Neural progenitor cell (in vitro differentiated cells): ENCODE measurements at regions not wholly inside any gene's neighbourhood (a gene's known extent, or its start where the extent isn't known, plus 50 kb on each side); places are given as distances from the start of the nearest gene placed in this dataset.

Source experiments
- DNase-seq: peaks from one replicate; pipeline ENCODE4 v3.0.0-alpha.2; 2016; ENCODE audit warnings: low spot score
- H2AFZ ChIP-seq: fragments of 200-600 bp; sonication (generic); replicated peaks from 2 replicates; pipeline ENCODE4 v1.6.1; 2016; ENCODE audit warnings: antibody characterized with exemption
- H3F3A ChIP-seq: fragments of 200-600 bp; sonication (generic); 2 replicates; pipeline ENCODE4 v1.6.1; 2016; ENCODE audit warnings: antibody characterized with exemption, low read depth
- H3K27ac ChIP-seq: fragments of 200-600 bp; sonication (generic); 2 replicates; pipeline ENCODE4 v1.5.1; 2016; ENCODE audit warnings: mild to moderate bottlenecking
- H3K27me3 ChIP-seq: fragments of 200-600 bp; sonication (generic); 2 replicates; pipeline ENCODE4 v1.6.1; 2016; ENCODE audit warnings: mild to moderate bottlenecking, moderate library complexity
- H3K36me3 ChIP-seq: fragments of 200-600 bp; sonication (generic); 2 replicates; pipeline ENCODE4 v1.5.1; 2016
- H3K4me1 ChIP-seq: fragments of 200-600 bp; sonication (generic); 2 replicates; pipeline ENCODE4 v1.6.1; 2016; ENCODE audit warnings: mixed run types
- H3K4me2 ChIP-seq: fragments of 200-600 bp; sonication (generic); 2 replicates; pipeline ENCODE4 v1.6.1; 2016
- H3K4me3 ChIP-seq: fragments of 200-600 bp; sonication (generic); 2 replicates; pipeline ENCODE4 v1.5.1; 2016
- H3K79me2 ChIP-seq: fragments of 200-600 bp; sonication (generic); 2 replicates; pipeline ENCODE4 v1.6.1; 2016; ENCODE audit warnings: low read depth
- H3K9ac ChIP-seq: fragments of 200-600 bp; sonication (generic); 2 replicates; pipeline ENCODE4 v1.6.1; 2016
- H3K9me3 ChIP-seq: fragments of 200-600 bp; sonication (generic); 2 replicates; pipeline ENCODE4 v1.5.1; 2016; ENCODE audit warnings: low read depth
- H4K20me1 ChIP-seq: fragments of 200-600 bp; sonication (generic); 2 replicates; pipeline ENCODE4 v1.6.1; 2016; ENCODE audit warnings: low read depth
- H3K27ac Mint-ChIP-seq: 3 replicates; pipeline ENCODE4 v1.8.0; 2021; ENCODE audit warnings: mixed read lengths
- H3K27me3 Mint-ChIP-seq: 2 replicates; pipeline ENCODE4 v1.8.0; 2022; ENCODE audit warnings: low read depth, mild to moderate bottlenecking, inconsistent platforms, moderate library complexity, mixed read lengths; ENCODE audit not compliant: insufficient read depth
- H3K36me3 Mint-ChIP-seq: 3 replicates; pipeline ENCODE4 v1.8.0; 2021; ENCODE audit warnings: mixed read lengths
- H3K4me1 Mint-ChIP-seq: 3 replicates; pipeline ENCODE4 v1.8.0; 2021; ENCODE audit warnings: mixed read lengths
- H3K4me3 Mint-ChIP-seq: 3 replicates; pipeline ENCODE4 v1.8.0; 2021; ENCODE audit warnings: mild to moderate bottlenecking, moderate library complexity, mixed read lengths
- H3K9me3 Mint-ChIP-seq: 3 replicates; pipeline ENCODE4 v1.8.0; 2020; ENCODE audit warnings: mixed read lengths
- EZH2 ChIP-seq: fragments of 200-600 bp; sonication (generic); IDR thresholded peaks from 2 replicates; pipeline ENCODE4 v1.6.1; 2017; ENCODE audit warnings: antibody characterized with exemption, mild to moderate bottlenecking, moderate library complexity
- EZH2phosphoT487 ChIP-seq: fragments of 200-600 bp; sonication (generic); IDR thresholded peaks from 2 replicates; pipeline ENCODE4 v1.6.1; 2017; ENCODE audit warnings: antibody characterized with exemption
- TF ChIP-seq, protein P1 (sequence below): fragments of 200-600 bp; sonication (generic); IDR thresholded peaks from 2 replicates; pipeline ENCODE4 v1.5.1; 2017; ENCODE audit warnings: antibody characterized with exemption, mild to moderate bottlenecking

DNA sequence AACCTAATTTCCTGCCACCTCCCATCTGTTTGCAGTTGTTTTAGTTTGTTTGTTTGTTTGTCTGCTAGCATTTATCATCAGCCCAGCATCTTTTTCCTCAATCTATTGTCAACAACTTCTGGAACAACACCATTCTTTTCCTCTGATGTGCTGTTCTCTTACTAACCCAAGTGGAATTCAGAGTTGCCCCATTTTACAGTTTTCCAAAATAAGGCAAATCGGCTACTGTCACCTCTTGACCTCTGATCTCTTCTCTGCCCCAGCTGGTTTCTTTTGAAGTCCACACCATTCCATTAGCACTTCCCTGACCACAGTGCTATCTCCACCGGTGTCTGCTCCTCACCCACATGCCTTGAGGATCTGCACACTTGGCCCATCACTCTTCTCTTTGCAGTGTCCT, 102.4 kb downstream of the EFNB2 start:
- Histone ChIP-seq H2AFZ (no peak overlapping the region), H3K4me2 (no peak overlapping the region), H3K4me1 (no peaks in the 10 kb centered on the region), H3K27ac (no peak overlapping the region), H3K9me3 (no peaks in the 10 kb centered on the region), H3F3A (no peaks in the 10 kb centered on the region), H3K9ac (no peak overlapping the region), H3K36me3 (no peaks in the 10 kb centered on the region), H3K79me2 (no peaks in the 10 kb centered on the region), H3K27me3 (no peaks in the 10 kb centered on the region), H3K4me3 (no peak overlapping the region), H4K20me1 (no peaks in the 10 kb centered on the region)
- no peaks in the 10 kb centered on the region for H3K4me1 Mint-ChIP-seq
- peaks cover 3% of the 10 kb centered on the region for H3K36me3 Mint-ChIP-seq
- H3K4me3 Mint-ChIP-seq = no peak overlapping the region
- peaks cover 17% of the 10 kb centered on the region for H3K9me3 Mint-ChIP-seq
- no peak for TF ChIP-seq EZH2
- TF ChIP-seq, protein P1, sequence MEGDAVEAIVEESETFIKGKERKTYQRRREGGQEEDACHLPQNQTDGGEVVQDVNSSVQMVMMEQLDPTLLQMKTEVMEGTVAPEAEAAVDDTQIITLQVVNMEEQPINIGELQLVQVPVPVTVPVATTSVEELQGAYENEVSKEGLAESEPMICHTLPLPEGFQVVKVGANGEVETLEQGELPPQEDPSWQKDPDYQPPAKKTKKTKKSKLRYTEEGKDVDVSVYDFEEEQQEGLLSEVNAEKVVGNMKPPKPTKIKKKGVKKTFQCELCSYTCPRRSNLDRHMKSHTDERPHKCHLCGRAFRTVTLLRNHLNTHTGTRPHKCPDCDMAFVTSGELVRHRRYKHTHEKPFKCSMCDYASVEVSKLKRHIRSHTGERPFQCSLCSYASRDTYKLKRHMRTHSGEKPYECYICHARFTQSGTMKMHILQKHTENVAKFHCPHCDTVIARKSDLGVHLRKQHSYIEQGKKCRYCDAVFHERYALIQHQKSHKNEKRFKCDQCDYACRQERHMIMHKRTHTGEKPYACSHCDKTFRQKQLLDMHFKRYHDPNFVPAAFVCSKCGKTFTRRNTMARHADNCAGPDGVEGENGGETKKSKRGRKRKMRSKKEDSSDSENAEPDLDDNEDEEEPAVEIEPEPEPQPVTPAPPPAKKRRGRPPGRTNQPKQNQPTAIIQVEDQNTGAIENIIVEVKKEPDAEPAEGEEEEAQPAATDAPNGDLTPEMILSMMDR = no peak
- TF ChIP-seq EZH2phosphoT487 = no peak
- DNase-seq = no peak
- H3K27ac Mint-ChIP-seq = peak overlapping the region; percentile 64
- peaks cover 2% of the 10 kb centered on the region for H3K27me3 Mint-ChIP-seq

DNA sequence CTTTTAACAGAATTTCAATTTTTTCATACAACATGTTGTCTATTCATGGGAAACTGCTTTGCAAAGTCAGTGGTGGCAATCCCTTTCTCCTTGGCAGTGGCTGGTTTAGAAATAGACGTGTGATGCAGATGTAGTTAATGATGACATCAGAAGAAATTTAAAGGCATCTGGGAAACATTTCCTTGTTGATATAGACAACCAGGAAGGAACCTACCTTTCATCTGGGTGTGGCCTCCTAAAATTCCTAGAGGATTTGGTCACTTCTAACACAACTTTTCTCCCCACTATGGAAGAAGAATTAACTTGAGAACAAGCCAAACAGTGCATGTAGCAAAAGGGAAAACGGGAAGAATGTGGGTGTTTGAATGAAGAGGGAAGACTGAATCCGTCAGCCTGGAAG, 102.8 kb downstream of the EFNB2 start:
- Histone ChIP-seq H2AFZ (no peak overlapping the region), H3K79me2 (no peaks in the 10 kb centered on the region), H3K4me3 (no peak overlapping the region), H3K27ac (no peak overlapping the region), H3F3A (no peaks in the 10 kb centered on the region), H4K20me1 (no peaks in the 10 kb centered on the region), H3K27me3 (no peaks in the 10 kb centered on the region), H3K4me1 (no peaks in the 10 kb centered on the region), H3K9ac (no peak overlapping the region), H3K4me2 (no peak overlapping the region), H3K36me3 (no peaks in the 10 kb centered on the region), H3K9me3 (no peaks in the 10 kb centered on the region)
- Mint-ChIP-seq H3K4me1 (no peaks in the 10 kb centered on the region), H3K27ac (no peak overlapping the region), H3K36me3 (peaks cover 3% of the 10 kb centered on the region), H3K4me3 (no peak overlapping the region), H3K27me3 (peaks cover 2% of the 10 kb centered on the region), H3K9me3 (peaks cover 15% of the 10 kb centered on the region)
- TF ChIP-seq EZH2 (no peak), EZH2phosphoT487 (no peak)
- TF ChIP-seq, protein P1 = no peak
- no peak for DNase-seq

DNA sequence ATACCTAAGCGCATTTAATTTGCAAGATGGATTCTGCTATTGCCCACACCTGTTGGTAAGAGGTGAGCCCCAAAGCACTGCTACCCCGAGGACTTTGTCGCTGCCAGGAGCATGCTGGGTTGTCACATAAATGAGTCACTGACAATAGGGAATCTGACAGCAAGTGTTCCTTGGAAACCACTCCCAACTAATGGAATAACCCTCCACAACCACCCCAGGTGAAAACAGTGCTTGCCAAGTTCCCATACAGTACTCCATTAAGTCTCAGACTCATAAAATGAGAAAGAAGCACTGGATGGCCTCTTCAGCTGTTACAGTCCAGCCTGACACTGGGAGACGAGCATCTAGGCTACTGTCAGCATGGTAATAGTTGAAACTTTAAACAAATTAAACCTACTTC, 108.6 kb downstream of the EFNB2 start:
- Mint-ChIP-seq H3K9me3 (peaks cover 3% of the 10 kb centered on the region), H3K27me3 (no peaks in the 10 kb centered on the region), H3K27ac (no peak overlapping the region), H3K4me1 (peaks cover 28% of the 10 kb centered on the region), H3K4me3 (no peak overlapping the region), H3K36me3 (no peaks in the 10 kb centered on the region)
- Histone ChIP-seq H4K20me1 (peaks cover 10% of the 10 kb centered on the region), H3K27me3 (no peaks in the 10 kb centered on the region), H3K4me1 (peaks cover 18% of the 10 kb centered on the region), H3K9me3 (no peaks in the 10 kb centered on the region), H3F3A (peaks cover 17% of the 10 kb centered on the region), H2AFZ (no peak overlapping the region), H3K27ac (no peak overlapping the region), H3K9ac (no peak overlapping the region), H3K4me2 (no peak overlapping the region), H3K79me2 (no peaks in the 10 kb centered on the region), H3K36me3 (no peaks in the 10 kb centered on the region), H3K4me3 (no peak overlapping the region)
- TF ChIP-seq, protein P1 = no peak
- TF ChIP-seq EZH2phosphoT487 (no peak), EZH2 (no peak)
- no peak for DNase-seq

DNA sequence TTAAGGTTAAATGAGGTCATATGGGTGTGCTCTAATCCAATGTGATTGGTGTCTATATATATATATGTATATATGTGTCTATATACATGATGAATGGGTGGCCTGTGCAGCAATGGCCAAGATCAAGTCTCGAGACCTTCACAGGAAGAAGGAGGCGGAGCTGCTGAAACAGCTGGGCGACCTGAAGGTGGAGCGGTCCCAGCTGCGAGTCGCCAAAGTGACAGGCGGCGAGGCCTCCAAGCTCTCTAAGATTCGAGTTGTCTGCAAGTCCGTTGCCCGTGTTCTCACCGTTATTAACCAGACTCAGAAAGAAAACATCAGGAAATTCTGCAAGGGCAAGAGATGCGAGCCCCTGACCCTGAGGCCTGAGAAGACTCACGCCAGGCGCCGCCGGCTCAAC, 109.8 kb downstream of the EFNB2 start:
- Histone ChIP-seq H3K36me3 (no peaks in the 10 kb centered on the region), H3K27ac (no peak overlapping the region), H3K79me2 (no peaks in the 10 kb centered on the region), H3K4me1 (peaks cover 18% of the 10 kb centered on the region), H2AFZ (no peak overlapping the region), H3K4me2 (no peak overlapping the region), H3K27me3 (no peaks in the 10 kb centered on the region), H3K4me3 (no peak overlapping the region), H3K9me3 (no peaks in the 10 kb centered on the region), H3F3A (peaks cover 17% of the 10 kb centered on the region), H4K20me1 (peaks cover 10% of the 10 kb centered on the region), H3K9ac (no peak overlapping the region)
- no peaks in the 10 kb centered on the region for H3K36me3 Mint-ChIP-seq
- TF ChIP-seq EZH2phosphoT487 (no peak), EZH2 (no peak)
- no peaks in the 10 kb centered on the region for H3K27me3 Mint-ChIP-seq
- peaks cover 28% of the 10 kb centered on the region for H3K4me1 Mint-ChIP-seq
- H3K4me3 Mint-ChIP-seq = no peak overlapping the region
- DNase-seq = no peak
- H3K9me3 Mint-ChIP-seq = peaks cover 3% of the 10 kb centered on the region
- H3K27ac Mint-ChIP-seq = no peak overlapping the region
